OCI-LY7 (cell line): ENCODE measurements at regions not wholly inside any gene's neighbourhood (a gene's known extent, or its start where the extent isn't known, plus 50 kb on each side); places are given as distances from the start of the nearest gene placed in this dataset.

ENCODE experiments used
- BruUV-seq: library from RNA; stranded (reverse); fragments of 400-500 nt; replicated peaks from 2 replicates; lab custom pipeline; 2021; lab: Mats Ljungman, UMichigan
- CTCF ChIA-PET: fragments of 300-600 bp; sonication (Branson Sonifier 250); formaldehyde crosslinking; loops from one replicate; lab custom pipeline; 2022; ENCODE audit warnings: antibody characterized with exemption; ENCODE audit not compliant: unreplicated experiment; lab: Charles Lee
- POLR2A ChIA-PET: fragments of 300-600 bp; sonication (Branson Sonifier 250); formaldehyde crosslinking; loops from one replicate; lab custom pipeline; 2022; ENCODE audit warnings: antibody characterized with exemption; lab: Charles Lee
- DNase-seq: peaks from one replicate; pipeline ENCODE4 v3.0.0-alpha.2; 2015; ENCODE audit warnings: low spot score
- H2AFZ ChIP-seq: fragments of 200-600 bp; sonication (generic), shearing (Covaris generic); 2 replicates; pipeline ENCODE4 v1.6.1; 2014; ENCODE audit warnings: mild to moderate bottlenecking, antibody characterized with exemption, low read length, moderate library complexity
- H3K27ac ChIP-seq: fragments of 200-600 bp; sonication (generic); 2 replicates; pipeline ENCODE4 v1.5.1; 2014; ENCODE audit warnings: mixed run types, low read depth, mild to moderate bottlenecking, moderate library complexity, low read length, inconsistent platforms; ENCODE audit not compliant: poor library complexity, severe bottlenecking
- H3K36me3 ChIP-seq: fragments of 200-600 bp; sonication (generic); 2 replicates; pipeline ENCODE4 v1.6.1; 2014; ENCODE audit warnings: mild to moderate bottlenecking, antibody characterized with exemption, low read length, moderate library complexity, mixed read lengths; ENCODE audit not compliant: insufficient read depth
- H3K4me1 ChIP-seq: fragments of 200-600 bp; sonication (generic); 2 replicates; pipeline ENCODE4 v1.5.1; 2014; ENCODE audit warnings: mild to moderate bottlenecking, low read length; ENCODE audit not compliant: insufficient read depth, poor library complexity, severe bottlenecking
- H3K4me2 ChIP-seq: fragments of 200-600 bp; sonication (generic); 2 replicates; pipeline ENCODE4 v1.6.1; 2014; ENCODE audit warnings: mild to moderate bottlenecking, low read length
- H3K4me3 ChIP-seq: fragments of 200-600 bp; sonication (generic); 2 replicates; pipeline ENCODE4 v1.5.1; 2014; ENCODE audit warnings: mild to moderate bottlenecking, low read depth, low read length; ENCODE audit not compliant: poor library complexity, severe bottlenecking
- H3K79me2 ChIP-seq: fragments of 200-600 bp; sonication (generic); 2 replicates; pipeline ENCODE4 v1.6.1; 2016; ENCODE audit warnings: low read depth, mild to moderate bottlenecking, low read length, moderate library complexity, mixed read lengths; ENCODE audit not compliant: insufficient read depth
- H3K9me2 ChIP-seq: fragments of 200-600 bp; sonication (generic); 2 replicates; pipeline ENCODE4 v1.6.1; 2016; ENCODE audit warnings: mild to moderate bottlenecking, low read length, mixed read lengths; ENCODE audit not compliant: insufficient read depth
- H3K9me3 ChIP-seq: fragments of 200-600 bp; sonication (generic); 2 replicates; pipeline ENCODE4 v1.6.1; 2014; ENCODE audit warnings: mild to moderate bottlenecking, mixed run types, low read length, mixed read lengths
- H4K20me1 ChIP-seq: fragments of 200-600 bp; sonication (generic); 2 replicates; pipeline ENCODE4 v1.6.1; 2014; ENCODE audit warnings: mild to moderate bottlenecking, antibody characterized with exemption, low read length, moderate library complexity, mixed read lengths; ENCODE audit not compliant: insufficient read depth
- CTCF ChIP-seq: fragments of 200-600 bp; sonication (generic); conservative IDR thresholded peaks from 2 replicates; pipeline ENCODE4 v1.5.1; 2014; ENCODE audit warnings: mild to moderate bottlenecking, antibody characterized with exemption, low read length, moderate library complexity, mixed read lengths
- EZH2phosphoT487 ChIP-seq: fragments of 200-600 bp; sonication (generic); IDR thresholded peaks from 2 replicates; pipeline ENCODE4 v1.6.1; 2018; ENCODE audit warnings: low read depth, borderline replicate concordance, mild to moderate bottlenecking, mixed run types, antibody characterized with exemption, low read length, moderate library complexity, mixed read lengths
- intact Hi-C: fragments of 100-400 bp; cut with micrococcal nuclease; formaldehyde crosslinking; loops from one replicate; pipeline ENCODE4 v1.10.0; 2022; ENCODE audit not compliant: unreplicated experiment

- CTCF ChIA-PET = no interaction called here
- TF ChIP-seq CTCF = no peak
- no TSS peak for BruUV-seq
- POLR2A ChIA-PET = interaction anchor here (0.6 to 1.4 kb wide), 2 partner anchors 12 to 442 kb away, joined by 5 read pairs; no protein-coding TSS in a partner anchor
- DNase-seq = no peak
- intact Hi-C loops = no loop called here
- Histone ChIP-seq H2AFZ (no peak overlapping the region), H3K4me3 (no peak overlapping the region), H3K79me2 (no peaks in the 10 kb centered on the region), H3K4me2 (no peak overlapping the region), H4K20me1 (no peaks in the 10 kb centered on the region), H3K36me3 (no peaks in the 10 kb centered on the region), H3K9me3 (no peaks in the 10 kb centered on the region), H3K4me1 (no peaks in the 10 kb centered on the region), H3K27ac (no peak overlapping the region), H3K9me2 (no peaks in the 10 kb centered on the region)
These were observed 287.7 kb upstream of the ZSWIM2 start for GRCh38 chr2:187136646-187137045.

- no peaks in the 10 kb centered on the region for H3K9me3 ChIP-seq
- intact Hi-C loops = no loop called here
- no peaks in the 10 kb centered on the region for H3K9me2 ChIP-seq
- H3K4me1 ChIP-seq = no peaks in the 10 kb centered on the region
- ChIA-PET CTCF (no interaction called here), POLR2A (no interaction called here)
- no peak overlapping the region for H3K4me3 ChIP-seq
- no peaks in the 10 kb centered on the region for H3K36me3 ChIP-seq
- no TSS peak for BruUV-seq
- no peak overlapping the region for H3K27ac ChIP-seq
- TF ChIP-seq EZH2phosphoT487 (no peak), CTCF (no peak)
- no peaks in the 10 kb centered on the region for H4K20me1 ChIP-seq
- no peak for DNase-seq
- no peak overlapping the region for H3K4me2 ChIP-seq
- H2AFZ ChIP-seq = no peak overlapping the region
- H3K79me2 ChIP-seq = no peaks in the 10 kb centered on the region
These were observed 285.3 kb upstream of the ZSWIM2 start for GRCh38 chr2:187134306-187134705.

GRCh38 chr2:187129868-187130267, 280.9 kb upstream of the ZSWIM2 start:
- Histone ChIP-seq H2AFZ (no peak overlapping the region), H3K4me3 (no peak overlapping the region), H3K4me2 (no peak overlapping the region), H3K27ac (no peak overlapping the region), H3K79me2 (no peaks in the 10 kb centered on the region), H3K4me1 (no peaks in the 10 kb centered on the region), H3K9me3 (no peaks in the 10 kb centered on the region), H3K36me3 (no peaks in the 10 kb centered on the region), H4K20me1 (no peaks in the 10 kb centered on the region), H3K9me2 (no peaks in the 10 kb centered on the region)
- no peak for TF ChIP-seq EZH2phosphoT487
- no peak for TF ChIP-seq CTCF
- intact Hi-C loops = no loop called here
- POLR2A ChIA-PET = interaction anchor here (0.9 kb wide), 1 partner anchor 215 kb away, joined by 3 read pairs; no protein-coding TSS in a partner anchor
- DNase-seq = no peak
- no TSS peak for BruUV-seq
- CTCF ChIA-PET = no interaction called here
